ENCODE measurements at regions not wholly inside any gene's neighbourhood (a gene's known extent, or its start where the extent isn't known, plus 50 kb on each side); places are given as distances from the start of the nearest gene placed in this dataset.

DNA sequence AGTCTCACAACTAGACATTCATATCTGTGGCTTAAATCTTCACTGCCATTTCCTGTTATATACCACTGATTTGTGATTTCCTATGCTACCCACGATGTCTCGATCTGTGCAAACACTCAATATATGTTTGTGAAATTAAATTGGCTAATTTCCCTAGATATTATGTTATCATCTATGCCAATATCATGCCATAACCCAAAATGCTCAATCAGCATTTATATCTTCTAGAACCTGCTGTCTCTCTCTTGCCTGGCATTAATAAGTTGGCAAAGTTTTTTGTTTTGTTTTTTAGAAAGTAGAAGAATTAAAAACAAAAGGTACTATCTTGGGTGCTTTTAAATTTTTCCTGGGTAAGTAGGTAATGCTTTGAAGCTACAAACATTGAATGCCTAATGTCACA, 358.5 kb upstream of the DAB1 start:
- Histone ChIP-seq H3K27ac (ENCODE audit: low read length) (no peak overlapping the region), H3K9me3 (ENCODE audit: low read length) (no peaks in the 10 kb centered on the region), H3K36me3 (ENCODE audit: low read depth, low read length) (no peaks in the 10 kb centered on the region), H3K9me2 (replicated peaks; ENCODE audit: low read length) (no peaks in the 10 kb centered on the region), H4K20me1 (ENCODE audit: low read length) (no peaks in the 10 kb centered on the region), H3K4me3 (ENCODE audit: low read length) (no peak overlapping the region), H2AFZ (ENCODE audit: low read length) (no peak overlapping the region), H3K27me3 (ENCODE audit: low read length) (no peaks in the 10 kb centered on the region), H3K4me1 (ENCODE audit: insufficient read depth, low read length) (no peaks in the 10 kb centered on the region), H3K9ac (ENCODE audit: low read length) (no peak overlapping the region), H3K4me2 (ENCODE audit: low read length) (no peak overlapping the region), H3F3A (ENCODE audit: low read length, unreplicated experiment) (no peaks in the 10 kb centered on the region), H3K79me2 (ENCODE audit: low read length) (no peaks in the 10 kb centered on the region)
- ChIA-PET CTCF (no interaction called here), POLR2A (ENCODE audit: unreplicated experiment) (no interaction called here)
- no TSS peak for BruUV-seq (replicated peaks)
- intact Hi-C loops (cut with micrococcal nuclease): no loop called here
- no peak for TF ChIP-seq EZH2 (IDR thresholded peaks at IDR 0.05; ENCODE audit: low read length, unreplicated experiment)
- TF ChIP-seq EZH2phosphoT487 (IDR thresholded peaks at IDR 0.05; ENCODE audit: borderline replicate concordance, low read length): no peak
- TF ChIP-seq, protein P1, sequence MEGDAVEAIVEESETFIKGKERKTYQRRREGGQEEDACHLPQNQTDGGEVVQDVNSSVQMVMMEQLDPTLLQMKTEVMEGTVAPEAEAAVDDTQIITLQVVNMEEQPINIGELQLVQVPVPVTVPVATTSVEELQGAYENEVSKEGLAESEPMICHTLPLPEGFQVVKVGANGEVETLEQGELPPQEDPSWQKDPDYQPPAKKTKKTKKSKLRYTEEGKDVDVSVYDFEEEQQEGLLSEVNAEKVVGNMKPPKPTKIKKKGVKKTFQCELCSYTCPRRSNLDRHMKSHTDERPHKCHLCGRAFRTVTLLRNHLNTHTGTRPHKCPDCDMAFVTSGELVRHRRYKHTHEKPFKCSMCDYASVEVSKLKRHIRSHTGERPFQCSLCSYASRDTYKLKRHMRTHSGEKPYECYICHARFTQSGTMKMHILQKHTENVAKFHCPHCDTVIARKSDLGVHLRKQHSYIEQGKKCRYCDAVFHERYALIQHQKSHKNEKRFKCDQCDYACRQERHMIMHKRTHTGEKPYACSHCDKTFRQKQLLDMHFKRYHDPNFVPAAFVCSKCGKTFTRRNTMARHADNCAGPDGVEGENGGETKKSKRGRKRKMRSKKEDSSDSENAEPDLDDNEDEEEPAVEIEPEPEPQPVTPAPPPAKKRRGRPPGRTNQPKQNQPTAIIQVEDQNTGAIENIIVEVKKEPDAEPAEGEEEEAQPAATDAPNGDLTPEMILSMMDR (conservative IDR thresholded peaks at IDR 0.05; ENCODE audit: low read depth, low read length): no peak
- ATAC-seq: no peak
- no peak for DNase-seq

DNA sequence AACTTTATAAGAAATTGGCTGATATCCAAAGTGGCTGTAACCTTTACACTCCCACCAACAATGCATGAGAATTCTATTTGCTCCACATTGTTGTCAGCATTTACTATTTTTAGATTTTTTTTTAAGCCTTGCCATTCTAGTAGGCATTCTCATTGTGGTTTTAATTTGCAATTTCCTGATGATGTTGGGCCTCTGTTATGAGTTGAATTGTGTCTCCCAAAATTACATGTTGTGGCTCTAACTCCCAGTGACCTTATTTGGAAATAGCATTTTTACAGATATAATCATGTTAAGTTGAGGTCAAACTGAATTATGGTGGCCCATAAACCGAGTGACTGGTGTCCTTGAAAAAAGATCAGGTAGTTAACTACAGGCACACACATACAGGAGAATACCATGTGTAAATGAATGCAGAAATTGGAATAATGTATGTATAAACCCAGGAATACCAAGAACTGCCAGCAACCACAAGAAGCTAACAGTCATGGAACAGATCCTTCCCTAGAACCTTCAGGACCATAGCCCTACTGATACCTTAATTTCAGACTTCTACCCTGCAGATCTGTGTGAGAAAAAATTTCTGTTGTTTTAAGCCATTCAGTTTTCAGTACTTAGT, 348.8 kb upstream of the DAB1 start:
- H3K27ac ChIP-seq (ENCODE audit: low read length): no peak overlapping the region
- H3K27me3 ChIP-seq (ENCODE audit: low read length): no peaks in the 10 kb centered on the region
- no peaks in the 10 kb centered on the region for H3K4me1 ChIP-seq (ENCODE audit: insufficient read depth, low read length)
- H3F3A ChIP-seq (ENCODE audit: low read length, unreplicated experiment): no peaks in the 10 kb centered on the region
- ChIA-PET POLR2A (ENCODE audit: unreplicated experiment) (no interaction called here), CTCF (no interaction called here)
- TF ChIP-seq EZH2phosphoT487 (IDR thresholded peaks at IDR 0.05; ENCODE audit: borderline replicate concordance, low read length) (no peak), EZH2 (IDR thresholded peaks at IDR 0.05; ENCODE audit: low read length, unreplicated experiment) (no peak)
- TF ChIP-seq, protein P1 (conservative IDR thresholded peaks at IDR 0.05; ENCODE audit: low read depth, low read length): no peak
- H4K20me1 ChIP-seq (ENCODE audit: low read length): no peaks in the 10 kb centered on the region
- no peak for DNase-seq
- H3K4me3 ChIP-seq (ENCODE audit: low read length): no peak overlapping the region
- intact Hi-C loops (cut with micrococcal nuclease): no loop called here
- no peak for ATAC-seq
- H3K4me2 ChIP-seq (ENCODE audit: low read length): no peak overlapping the region
- no peaks in the 10 kb centered on the region for H3K9me2 ChIP-seq (replicated peaks; ENCODE audit: low read length)
- no peaks in the 10 kb centered on the region for H3K9me3 ChIP-seq (ENCODE audit: low read length)
- no peak overlapping the region for H3K9ac ChIP-seq (ENCODE audit: low read length)
- H3K79me2 ChIP-seq (ENCODE audit: low read length): no peaks in the 10 kb centered on the region
- no peak overlapping the region for H2AFZ ChIP-seq (ENCODE audit: low read length)
- BruUV-seq (replicated peaks): no TSS peak
- H3K36me3 ChIP-seq (ENCODE audit: low read depth, low read length): no peaks in the 10 kb centered on the region

DNA sequence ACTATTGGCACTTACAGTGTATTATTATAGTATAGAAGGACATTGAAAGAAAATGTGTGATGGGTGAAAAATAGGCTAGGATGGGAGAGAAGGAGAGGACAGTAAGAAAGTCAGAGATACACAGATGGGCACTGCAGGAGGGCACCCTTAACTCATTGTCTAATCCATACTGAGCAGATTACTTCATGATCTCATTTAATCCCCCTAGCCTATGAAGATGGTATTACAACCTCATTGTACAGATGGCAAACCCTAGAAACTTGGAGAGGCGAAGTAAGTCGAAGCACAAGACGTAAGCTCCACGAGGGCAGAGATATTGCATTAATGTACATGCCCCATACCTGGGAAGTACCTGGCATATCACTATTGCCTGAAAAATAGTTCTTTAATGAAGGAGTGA, 346.9 kb upstream of the DAB1 start:
- BruUV-seq (replicated peaks): no TSS peak

More for the DNA sequence above, 346.9 kb upstream of the DAB1 start:
- no peaks in the 10 kb centered on the region for H3K4me1 ChIP-seq (ENCODE audit: insufficient read depth, low read length)
- intact Hi-C loops (cut with micrococcal nuclease): no loop called here
- ChIA-PET POLR2A (ENCODE audit: unreplicated experiment) (no interaction called here), CTCF (no interaction called here)
- H3K4me2 ChIP-seq (ENCODE audit: low read length): no peak overlapping the region
- ATAC-seq: no peak
- no peaks in the 10 kb centered on the region for H3K9me2 ChIP-seq (replicated peaks; ENCODE audit: low read length)
- DNase-seq: peak; percentile 22
- H3K36me3 ChIP-seq (ENCODE audit: low read depth, low read length): no peaks in the 10 kb centered on the region
- H3K9me3 ChIP-seq (ENCODE audit: low read length): no peaks in the 10 kb centered on the region
- no peak overlapping the region for H3K4me3 ChIP-seq (ENCODE audit: low read length)
- no peak overlapping the region for H3K27ac ChIP-seq (ENCODE audit: low read length)
- H3K9ac ChIP-seq (ENCODE audit: low read length): no peak overlapping the region
- H3K27me3 ChIP-seq (ENCODE audit: low read length): no peaks in the 10 kb centered on the region
- no peak overlapping the region for H2AFZ ChIP-seq (ENCODE audit: low read length)
- TF ChIP-seq EZH2 (IDR thresholded peaks at IDR 0.05; ENCODE audit: low read length, unreplicated experiment): no peak
- TF ChIP-seq, protein P1 (conservative IDR thresholded peaks at IDR 0.05; ENCODE audit: low read depth, low read length): peak; percentile 26; the same call in 1 of the 2 replicates
- H3K79me2 ChIP-seq (ENCODE audit: low read length): no peaks in the 10 kb centered on the region
- no peaks in the 10 kb centered on the region for H4K20me1 ChIP-seq (ENCODE audit: low read length)
- H3F3A ChIP-seq (ENCODE audit: low read length, unreplicated experiment): no peaks in the 10 kb centered on the region

Measured in PC-3 (cell line).